ENCODE measurements at regions not wholly inside any gene's neighbourhood (a gene's known extent, or its start where the extent isn't known, plus 50 kb on each side); places are given as distances from the start of the nearest gene placed in this dataset.

DNA sequence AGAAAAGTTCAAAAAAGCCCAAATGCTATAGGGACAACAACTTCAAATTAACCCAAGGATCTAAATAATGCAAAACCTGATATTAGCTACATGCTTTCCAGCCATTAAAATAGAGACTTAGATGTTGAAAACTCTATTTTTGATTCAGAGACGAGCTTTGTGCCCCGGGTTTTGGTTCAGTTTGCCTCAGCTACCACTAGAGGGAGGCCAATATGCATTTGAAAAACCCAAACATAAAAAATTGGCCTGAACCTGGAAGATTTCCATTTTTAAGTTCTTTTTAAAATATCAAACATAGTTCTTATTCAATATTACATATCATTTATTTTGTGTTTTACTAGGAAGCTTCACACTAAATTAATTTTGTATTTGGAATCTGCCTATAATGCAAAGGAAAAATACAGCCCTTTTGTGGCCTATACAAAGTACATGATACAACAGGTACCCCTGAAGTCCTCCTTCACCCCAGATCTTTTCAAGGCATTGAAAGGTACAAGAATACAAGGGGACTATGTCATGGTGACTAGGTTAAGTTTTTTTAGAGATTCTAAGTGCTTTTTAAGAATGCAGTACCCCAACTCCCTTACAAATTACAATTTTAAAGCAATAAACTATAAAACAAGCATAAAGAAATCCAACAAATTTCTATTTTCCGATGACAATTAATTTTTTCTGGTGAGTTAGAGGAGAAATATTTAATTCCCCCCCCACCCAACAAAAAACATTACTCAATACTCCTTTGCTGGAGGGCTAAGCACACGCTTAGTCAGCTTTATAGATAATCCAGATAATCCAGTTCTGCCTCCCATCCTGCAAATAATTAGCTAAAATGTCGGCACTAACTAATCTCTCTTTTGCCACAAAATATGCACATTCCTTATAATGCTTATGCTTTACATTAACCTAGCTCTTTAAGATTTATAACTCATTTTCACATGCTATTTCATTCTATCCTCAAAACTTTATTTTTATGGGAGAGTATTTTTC is 97.7 kb upstream of the PTPN13 start:
- TF ChIP-seq POLR2A (IDR thresholded peaks at IDR 0.05) = no peak
- TF ChIP-seq, protein P1, sequence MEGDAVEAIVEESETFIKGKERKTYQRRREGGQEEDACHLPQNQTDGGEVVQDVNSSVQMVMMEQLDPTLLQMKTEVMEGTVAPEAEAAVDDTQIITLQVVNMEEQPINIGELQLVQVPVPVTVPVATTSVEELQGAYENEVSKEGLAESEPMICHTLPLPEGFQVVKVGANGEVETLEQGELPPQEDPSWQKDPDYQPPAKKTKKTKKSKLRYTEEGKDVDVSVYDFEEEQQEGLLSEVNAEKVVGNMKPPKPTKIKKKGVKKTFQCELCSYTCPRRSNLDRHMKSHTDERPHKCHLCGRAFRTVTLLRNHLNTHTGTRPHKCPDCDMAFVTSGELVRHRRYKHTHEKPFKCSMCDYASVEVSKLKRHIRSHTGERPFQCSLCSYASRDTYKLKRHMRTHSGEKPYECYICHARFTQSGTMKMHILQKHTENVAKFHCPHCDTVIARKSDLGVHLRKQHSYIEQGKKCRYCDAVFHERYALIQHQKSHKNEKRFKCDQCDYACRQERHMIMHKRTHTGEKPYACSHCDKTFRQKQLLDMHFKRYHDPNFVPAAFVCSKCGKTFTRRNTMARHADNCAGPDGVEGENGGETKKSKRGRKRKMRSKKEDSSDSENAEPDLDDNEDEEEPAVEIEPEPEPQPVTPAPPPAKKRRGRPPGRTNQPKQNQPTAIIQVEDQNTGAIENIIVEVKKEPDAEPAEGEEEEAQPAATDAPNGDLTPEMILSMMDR (IDR thresholded peaks at IDR 0.05) = peak; percentile 64 to 79 (median 73)
